ENCODE measurements at regions not wholly inside any gene's neighbourhood (a gene's known extent, or its start where the extent isn't known, plus 50 kb on each side); places are given as distances from the start of the nearest gene placed in this dataset.

GRCh38 chr10:106520698-106521097 lies 643.8 kb downstream of the SORCS1 start:
- no peak for DNase-seq (ENCODE audit: low spot score)

- DNase-seq (ENCODE audit: low spot score): no peak
These were observed 645.0 kb downstream of the SORCS1 start for GRCh38 chr10:106519376-106520030.

GRCh38 chr10:106515206-106515790 lies 649.2 kb downstream of the SORCS1 start:
- no peak for DNase-seq (ENCODE audit: low spot score)

- DNase-seq (ENCODE audit: low spot score): no peak
These were observed 651.1 kb downstream of the SORCS1 start for GRCh38 chr10:106513352-106513771.

- no peak for DNase-seq (ENCODE audit: low spot score)
These were observed 652.6 kb downstream of the SORCS1 start for GRCh38 chr10:106511917-106512316.

GRCh38 chr10:106508950-106509349 lies 655.6 kb downstream of the SORCS1 start:
- DNase-seq (ENCODE audit: low spot score): no peak

- no peak for DNase-seq (ENCODE audit: low spot score)
These were observed 657.8 kb downstream of the SORCS1 start for GRCh38 chr10:106506526-106507283.

GRCh38 chr10:106504536-106504935 lies 660.0 kb downstream of the SORCS1 start:
- no peak for DNase-seq (ENCODE audit: low spot score)

GRCh38 chr10:106502641-106503040 lies 661.9 kb downstream of the SORCS1 start:
- no peak for DNase-seq (ENCODE audit: low spot score)

- DNase-seq (ENCODE audit: low spot score): no peak
These were observed 663.5 kb downstream of the SORCS1 start for GRCh38 chr10:106500925-106501525.

GRCh38 chr10:106500041-106500924 lies 664.2 kb downstream of the SORCS1 start:
- DNase-seq (ENCODE audit: low spot score): no peak

GRCh38 chr10:106499448-106499847 lies 665.1 kb downstream of the SORCS1 start:
- no peak for DNase-seq (ENCODE audit: low spot score)

GRCh38 chr10:106498675-106499074 lies 665.8 kb downstream of the SORCS1 start:
- DNase-seq (ENCODE audit: low spot score): no peak

- no peak for DNase-seq (ENCODE audit: low spot score)
These were observed 668.6 kb downstream of the SORCS1 start for GRCh38 chr10:106495931-106496330.

- no peak for DNase-seq (ENCODE audit: low spot score)
These were observed 670.8 kb downstream of the SORCS1 start for GRCh38 chr10:106493751-106494150.

GRCh38 chr10:106493226-106493625 lies 671.3 kb downstream of the SORCS1 start:
- no peak for DNase-seq (ENCODE audit: low spot score)

GRCh38 chr10:106487726-106488125 lies 676.8 kb downstream of the SORCS1 start:
- no peak for DNase-seq (ENCODE audit: low spot score)

GRCh38 chr10:106481598-106482275 lies 682.8 kb downstream of the SORCS1 start:
- no peak for DNase-seq (ENCODE audit: low spot score)

- no peak for DNase-seq (ENCODE audit: low spot score)
These were observed 684.9 kb downstream of the SORCS1 start for GRCh38 chr10:106479636-106480035.

GRCh38 chr10:106474876-106475275 lies 689.6 kb downstream of the SORCS1 start:
- DNase-seq (ENCODE audit: low spot score): no peak

GRCh38 chr10:106473129-106473685 lies 691.3 kb downstream of the SORCS1 start:
- no peak for DNase-seq (ENCODE audit: low spot score)
